Mesendoderm (in vitro differentiated cells): ENCODE measurements at regions not wholly inside any gene's neighbourhood (a gene's known extent, or its start where the extent isn't known, plus 50 kb on each side); places are given as distances from the start of the nearest gene placed in this dataset.

Experiments
- DNase-seq: peaks from one replicate; pipeline ENCODE4 v3.0.0; 2013
- H2AK5ac ChIP-seq: 2 replicates; pipeline ENCODE4 v1.6.1; 2013; ENCODE audit warnings: low read length, inconsistent platforms
- H2BK120ac ChIP-seq: 2 replicates; pipeline ENCODE4 v1.6.1; 2013; ENCODE audit warnings: low read depth, mild to moderate bottlenecking, low read length, moderate library complexity, mixed read lengths
- H2BK15ac ChIP-seq: replicated peaks from 2 replicates; pipeline ENCODE4 v1.6.1; 2013; ENCODE audit warnings: low read depth, mild to moderate bottlenecking, moderate library complexity
- H2BK5ac ChIP-seq: 2 replicates; pipeline ENCODE4 v1.6.1; 2013; ENCODE audit warnings: low read length, inconsistent platforms
- H3K18ac ChIP-seq: 2 replicates; pipeline ENCODE4 v1.6.1; 2013; ENCODE audit warnings: mild to moderate bottlenecking, low read length, mixed read lengths
- H3K23ac ChIP-seq: one replicate; pipeline ENCODE4 v1.6.1; 2013; ENCODE audit warnings: low read length
- H3K27ac ChIP-seq: 2 replicates; pipeline ENCODE4 v1.5.1; 2013; ENCODE audit warnings: low read depth, mild to moderate bottlenecking, inconsistent platforms, low read length, moderate library complexity
- H3K27me3 ChIP-seq: 2 replicates; pipeline ENCODE4 v1.6.1; 2013; ENCODE audit warnings: low read length, control low read depth, mild to moderate bottlenecking, inconsistent platforms; ENCODE audit not compliant: insufficient read depth, poor library complexity
- H3K36me3 ChIP-seq: 2 replicates; pipeline ENCODE4 v1.6.1; 2013; ENCODE audit warnings: low read length, inconsistent platforms; ENCODE audit not compliant: control insufficient read depth, insufficient read depth
- H3K4ac ChIP-seq: one replicate; pipeline ENCODE4 v1.6.1; 2013; ENCODE audit warnings: low read depth, mild to moderate bottlenecking, low read length, moderate library complexity
- H3K4me1 ChIP-seq: 2 replicates; pipeline ENCODE4 v1.6.1; 2013; ENCODE audit warnings: low read depth, low read length, inconsistent platforms; ENCODE audit not compliant: control insufficient read depth
- H3K4me2 ChIP-seq: 2 replicates; pipeline ENCODE4 v1.6.1; 2013; ENCODE audit warnings: low read length
- H3K4me3 ChIP-seq: 2 replicates; pipeline ENCODE4 v1.5.1; 2013; ENCODE audit warnings: mild to moderate bottlenecking, low read length
- H3K56ac ChIP-seq: one replicate; pipeline ENCODE4 v1.6.1; 2013; ENCODE audit warnings: low read length
- H3K79me1 ChIP-seq: 2 replicates; pipeline ENCODE4 v1.6.1; 2013; ENCODE audit warnings: low read length, inconsistent platforms
- H3K79me2 ChIP-seq: 2 replicates; pipeline ENCODE4 v1.6.1; 2013; ENCODE audit warnings: mild to moderate bottlenecking, low read length; ENCODE audit not compliant: control insufficient read depth, insufficient read depth
- H3K9ac ChIP-seq: 2 replicates; pipeline ENCODE4 v1.6.1; 2013; ENCODE audit warnings: low read length, inconsistent platforms
- H4K5ac ChIP-seq: one replicate; pipeline ENCODE4 v1.6.1; 2013; ENCODE audit warnings: low read length
- H4K8ac ChIP-seq: one replicate; pipeline ENCODE4 v1.6.1; 2013; ENCODE audit warnings: low read depth, mild to moderate bottlenecking, control low read depth, low read length, moderate library complexity
- WGBS: extraction: QIAGEN DNeasy Blood & Tissue Kit; methylation state at CpG from one replicate; pipeline ENCODE4 v1.1.7; 2013; ENCODE audit warnings: low lambda C conversion rate, missing lambda C conversion rate; ENCODE audit not compliant: insufficient coverage; ENCODE audit errors: extremely low coverage; 5-methylcytosine and 5-hydroxymethylcytosine counted together

- Histone ChIP-seq H3K9ac (no peak overlapping the region), H3K79me2 (no peaks in the 10 kb centered on the region), H3K18ac (no peak overlapping the region), H4K8ac (no peak overlapping the region), H3K4me2 (no peak overlapping the region), H3K36me3 (no peaks in the 10 kb centered on the region), H3K56ac (no peak overlapping the region), H3K79me1 (no peaks in the 10 kb centered on the region), H3K27ac (no peak overlapping the region), H3K4ac (no peak overlapping the region), H4K5ac (no peak overlapping the region), H2BK5ac (no peak overlapping the region), H3K23ac (no peak overlapping the region), H3K4me3 (no peak overlapping the region), H2BK15ac (no peak overlapping the region), H3K27me3 (no peaks in the 10 kb centered on the region), H2BK120ac (no peak overlapping the region), H2AK5ac (no peak overlapping the region), H3K4me1 (no peaks in the 10 kb centered on the region)
- no CpG with 5 or more reads among the region's 7 CpGs for WGBS
- peak; percentile 45 for DNase-seq
Measured at GRCh38 chr9:91101611-91102168, 260.0 kb downstream of the AUH start.

GRCh38 chr9:91102269-91102668, 259.4 kb downstream of the AUH start:
- Histone ChIP-seq H2BK120ac (no peak overlapping the region), H2BK15ac (no peak overlapping the region), H3K36me3 (no peaks in the 10 kb centered on the region), H3K4me1 (no peaks in the 10 kb centered on the region), H2AK5ac (no peak overlapping the region), H3K27me3 (no peaks in the 10 kb centered on the region), H3K27ac (no peak overlapping the region), H3K18ac (no peak overlapping the region), H4K5ac (no peak overlapping the region), H3K79me1 (no peaks in the 10 kb centered on the region), H3K4me3 (no peak overlapping the region), H3K56ac (no peak overlapping the region), H3K23ac (no peak overlapping the region), H3K9ac (no peak overlapping the region), H3K4ac (no peak overlapping the region), H3K79me2 (no peaks in the 10 kb centered on the region), H2BK5ac (no peak overlapping the region), H3K4me2 (no peak overlapping the region), H4K8ac (no peak overlapping the region)
- no peak for DNase-seq

GRCh38 chr9:91103931-91104330, 257.8 kb downstream of the AUH start:
- no peak overlapping the region for H3K27ac ChIP-seq
- H3K9ac ChIP-seq: no peak overlapping the region
- H3K4ac ChIP-seq: no peak overlapping the region
- H3K27me3 ChIP-seq: no peaks in the 10 kb centered on the region
- no CpG with 5 or more reads among the region's 1 CpG for WGBS
- H2BK5ac ChIP-seq: no peak overlapping the region
- no peak overlapping the region for H3K4me2 ChIP-seq
- no peak overlapping the region for H2AK5ac ChIP-seq
- no peaks in the 10 kb centered on the region for H3K4me1 ChIP-seq
- no peak overlapping the region for H3K23ac ChIP-seq
- no peak overlapping the region for H2BK120ac ChIP-seq
- no peaks in the 10 kb centered on the region for H3K79me2 ChIP-seq
- no peaks in the 10 kb centered on the region for H3K36me3 ChIP-seq
- H2BK15ac ChIP-seq: no peak overlapping the region
- H3K18ac ChIP-seq: no peak overlapping the region
- H4K8ac ChIP-seq: no peak overlapping the region
- H3K56ac ChIP-seq: no peak overlapping the region
- H3K79me1 ChIP-seq: no peaks in the 10 kb centered on the region
- H4K5ac ChIP-seq: no peak overlapping the region
- no peak overlapping the region for H3K4me3 ChIP-seq
- DNase-seq: no peak

GRCh38 chr9:91106415-91107081, 255.2 kb downstream of the AUH start:
- H3K27me3 ChIP-seq: no peaks in the 10 kb centered on the region
- no peak overlapping the region for H3K4ac ChIP-seq
- no peaks in the 10 kb centered on the region for H3K79me2 ChIP-seq
- H3K4me3 ChIP-seq: no peak overlapping the region
- no peak overlapping the region for H2BK5ac ChIP-seq
- no peak overlapping the region for H3K23ac ChIP-seq
- H3K18ac ChIP-seq: no peak overlapping the region
- no peaks in the 10 kb centered on the region for H3K4me1 ChIP-seq
- no CpG with 5 or more reads among the region's 9 CpGs for WGBS
- DNase-seq: no peak
- no peak overlapping the region for H3K9ac ChIP-seq
- no peak overlapping the region for H4K8ac ChIP-seq
- H2BK15ac ChIP-seq: no peak overlapping the region
- H2BK120ac ChIP-seq: no peak overlapping the region
- no peaks in the 10 kb centered on the region for H3K36me3 ChIP-seq
- H3K56ac ChIP-seq: no peak overlapping the region
- no peak overlapping the region for H3K4me2 ChIP-seq
- no peak overlapping the region for H3K27ac ChIP-seq
- no peaks in the 10 kb centered on the region for H3K79me1 ChIP-seq
- no peak overlapping the region for H2AK5ac ChIP-seq
- H4K5ac ChIP-seq: no peak overlapping the region

- Histone ChIP-seq H3K27ac (no peak overlapping the region), H3K36me3 (no peaks in the 10 kb centered on the region), H3K23ac (no peak overlapping the region), H3K9ac (no peak overlapping the region), H3K4me3 (no peak overlapping the region), H3K18ac (no peak overlapping the region), H3K79me2 (no peaks in the 10 kb centered on the region), H2BK120ac (no peak overlapping the region), H3K27me3 (no peaks in the 10 kb centered on the region), H4K8ac (no peak overlapping the region), H2BK15ac (no peak overlapping the region), H3K4me2 (no peak overlapping the region), H2BK5ac (no peak overlapping the region), H3K56ac (no peak overlapping the region), H3K4ac (no peak overlapping the region), H4K5ac (no peak overlapping the region), H3K79me1 (no peaks in the 10 kb centered on the region), H3K4me1 (no peaks in the 10 kb centered on the region), H2AK5ac (no peak overlapping the region)
- no peak for DNase-seq
Measured at GRCh38 chr9:91111226-91111625, 250.5 kb downstream of the AUH start.

GRCh38 chr9:91111876-91112275, 249.8 kb downstream of the AUH start:
- H2BK15ac ChIP-seq: no peak overlapping the region
- no peaks in the 10 kb centered on the region for H3K79me1 ChIP-seq
- H2AK5ac ChIP-seq: no peak overlapping the region
- DNase-seq: no peak
- H3K79me2 ChIP-seq: no peaks in the 10 kb centered on the region
- H3K4me2 ChIP-seq: no peak overlapping the region
- no peak overlapping the region for H3K4ac ChIP-seq
- no peak overlapping the region for H3K18ac ChIP-seq
- H3K27me3 ChIP-seq: no peaks in the 10 kb centered on the region
- H3K36me3 ChIP-seq: no peaks in the 10 kb centered on the region
- H3K23ac ChIP-seq: no peak overlapping the region
- no peak overlapping the region for H4K5ac ChIP-seq
- no peak overlapping the region for H2BK120ac ChIP-seq
- no peaks in the 10 kb centered on the region for H3K4me1 ChIP-seq
- H3K4me3 ChIP-seq: no peak overlapping the region
- H2BK5ac ChIP-seq: no peak overlapping the region
- no peak overlapping the region for H3K9ac ChIP-seq
- no peak overlapping the region for H3K27ac ChIP-seq
- no peak overlapping the region for H3K56ac ChIP-seq
- no peak overlapping the region for H4K8ac ChIP-seq
- WGBS: no CpG with 5 or more reads among the region's 6 CpGs
